PC-9 (cell line): ENCODE measurements at regions not wholly inside any gene's neighbourhood (a gene's known extent, or its start where the extent isn't known, plus 50 kb on each side); places are given as distances from the start of the nearest gene placed in this dataset.

Experiments
- CTCF ChIP-seq: fragments of 200-600 bp; sonication (generic); conservative IDR thresholded peaks from 2 replicates; pipeline ENCODE4 v1.6.1; 2017; ENCODE audit warnings: mixed run types, antibody characterized with exemption, mild to moderate bottlenecking, moderate library complexity
- EZH2 ChIP-seq: fragments of 200-600 bp; sonication (generic); IDR thresholded peaks from 2 replicates; pipeline ENCODE4 v1.8.0; 2017; ENCODE audit warnings: antibody characterized with exemption, low read depth

GRCh38 chrX:16451334-16451733 lies 198.6 kb upstream of the S100G start:
- no peak for TF ChIP-seq CTCF
- TF ChIP-seq EZH2, result no peak
